Hematopoietic multipotent progenitor cell treated with erythropoietin and hydrocortisone succinate and interleukin-3 and kit ligand, for 4 days (in vitro differentiated cells): ENCODE measurements at regions not wholly inside any gene's neighbourhood (a gene's known extent, or its start where the extent isn't known, plus 50 kb on each side); places are given as distances from the start of the nearest gene placed in this dataset.

ENCODE experiments used
- DNase-seq: peaks from one replicate; pipeline ENCODE4 v3.0.0-alpha.2; 2015

GRCh38 chr12:68559984-68560850 is 50.5 kb upstream of the RAP1B start:
- DNase-seq = peak; percentile 66

- DNase-seq = no peak
Observed at GRCh38 chr12:68560851-68561422, 49.8 kb upstream of the RAP1B start.
